GM23248 (cell line): ENCODE measurements at regions not wholly inside any gene's neighbourhood (a gene's known extent, or its start where the extent isn't known, plus 50 kb on each side); places are given as distances from the start of the nearest gene placed in this dataset.

Experiments used
- EZH2 ChIP-seq: fragments of 200-600 bp; sonication (generic); IDR thresholded peaks from 2 replicates; pipeline ENCODE4 v1.6.1; 2018; ENCODE audit warnings: antibody characterized with exemption, mild to moderate bottlenecking; ENCODE audit not compliant: insufficient read depth, poor library complexity, severe bottlenecking
- EZH2phosphoT487 ChIP-seq: fragments of 200-600 bp; sonication (generic); IDR thresholded peaks from 2 replicates; pipeline ENCODE4 v1.6.1; 2018; ENCODE audit warnings: antibody characterized with exemption, moderate library complexity, mild to moderate bottlenecking, low read depth; ENCODE audit not compliant: insufficient read depth

GRCh38 chr14:71474301-71475265 lies 457.6 kb upstream of the RGS6 start:
- TF ChIP-seq EZH2phosphoT487: no peak
- no peak for TF ChIP-seq EZH2
